HG02973 (cell line): ENCODE measurements at regions not wholly inside any gene's neighbourhood (a gene's known extent, or its start where the extent isn't known, plus 50 kb on each side); places are given as distances from the start of the nearest gene placed in this dataset.
"Not testable (repeated sequence)": the region's sequence is repeated elsewhere in the genome, so short reads cannot be mapped to it uniquely, and the experiment has no call there.

Experiments used
- ATAC-seq: cut with Tn5 transposase; IDR thresholded peaks from one replicate; pipeline ENCODE4 v1.9.1; 2021; ENCODE audit warnings: moderate library complexity; ENCODE audit not compliant: unreplicated experiment

DNA sequence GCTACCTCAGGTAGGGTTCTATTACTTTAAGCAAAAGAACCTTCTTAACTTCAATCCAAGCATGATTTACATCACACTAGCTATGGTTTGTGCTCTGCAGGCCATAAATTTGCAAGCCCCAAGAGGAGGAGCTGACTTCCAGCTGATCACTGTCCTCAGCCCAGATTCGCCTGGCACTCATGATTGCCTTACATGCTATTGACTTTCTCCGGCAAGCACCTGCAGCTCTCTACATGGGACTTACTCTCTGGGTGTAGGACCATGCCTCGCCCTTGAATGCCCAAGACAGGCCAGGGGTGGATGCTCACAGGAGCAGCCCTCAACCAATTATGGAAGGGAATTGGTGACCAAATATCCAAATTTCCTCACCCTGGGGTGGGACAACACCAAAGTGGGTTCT, 99.8 kb downstream of the ESM1 start:
- no peak for ATAC-seq

DNA sequence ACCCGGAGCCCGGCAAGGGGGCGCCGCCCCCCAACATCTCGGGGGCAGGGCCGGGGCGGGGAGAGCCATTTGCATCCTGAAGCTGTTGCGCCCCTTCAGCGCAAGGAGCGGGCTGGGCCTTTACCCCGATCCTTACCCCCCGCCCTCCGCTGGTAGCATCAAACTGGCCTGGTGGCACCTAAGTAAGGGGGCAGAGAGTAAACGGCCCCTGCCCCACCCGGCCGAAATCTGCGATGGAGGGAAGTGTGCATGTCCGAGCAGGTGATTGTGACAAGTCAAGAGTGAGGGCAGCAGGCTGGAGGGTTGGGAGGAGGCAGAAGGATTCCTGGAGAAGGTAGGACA, 101.2 kb downstream of the ESM1 start:
- ATAC-seq, result no peak

- ATAC-seq, result no peak
These were observed 101.8 kb downstream of the ESM1 start for GRCh38 chr5:54883374-54884194.

GRCh38 chr5:54882841-54883240, 102.6 kb downstream of the ESM1 start:
- ATAC-seq, result no peak

GRCh38 chr5:54882101-54882500, 103.3 kb downstream of the ESM1 start:
- no peak for ATAC-seq

- no peak for ATAC-seq
These were observed 103.9 kb downstream of the ESM1 start for GRCh38 chr5:54881286-54882005.

DNA sequence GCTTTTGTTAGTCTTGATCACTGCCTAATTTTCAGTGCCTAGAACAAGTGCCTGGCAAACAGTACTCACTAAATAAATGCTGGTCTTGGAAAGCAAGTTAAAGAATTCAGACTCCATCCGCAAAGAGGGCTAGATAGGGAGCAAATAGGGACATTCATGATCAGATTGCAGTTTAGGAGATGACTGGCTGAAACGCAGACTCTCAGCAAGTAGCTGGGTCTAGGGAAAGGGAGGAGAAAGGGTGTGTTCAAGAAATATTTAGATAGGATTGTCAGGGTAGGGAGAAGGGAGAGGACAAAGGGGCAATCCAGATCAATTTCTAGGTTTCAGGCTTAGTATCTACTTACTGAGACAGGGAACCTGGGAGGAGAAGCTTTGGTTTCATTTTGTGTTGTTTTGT, 108.4 kb downstream of the ESM1 start:
- ATAC-seq, result no peak

DNA sequence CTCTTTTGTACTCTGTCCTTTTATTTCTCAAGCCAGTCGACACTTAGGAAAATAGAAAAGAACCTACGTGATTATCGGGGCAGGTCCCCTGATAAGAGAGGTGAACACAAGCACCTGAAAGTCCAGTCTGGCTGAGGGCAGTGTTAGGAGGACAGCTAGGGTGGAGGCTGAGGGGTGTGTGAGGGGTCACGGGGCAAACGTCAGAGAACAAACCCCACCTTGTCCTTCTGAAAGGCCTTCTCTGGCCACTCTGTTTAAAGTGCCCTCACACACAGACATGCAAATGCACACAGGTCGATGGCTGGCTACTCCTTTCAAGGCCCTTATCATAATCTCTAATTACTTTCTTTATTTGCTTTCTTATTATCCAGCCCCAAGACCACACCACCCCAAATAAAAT, 108.8 kb downstream of the ESM1 start:
- no peak for ATAC-seq

DNA sequence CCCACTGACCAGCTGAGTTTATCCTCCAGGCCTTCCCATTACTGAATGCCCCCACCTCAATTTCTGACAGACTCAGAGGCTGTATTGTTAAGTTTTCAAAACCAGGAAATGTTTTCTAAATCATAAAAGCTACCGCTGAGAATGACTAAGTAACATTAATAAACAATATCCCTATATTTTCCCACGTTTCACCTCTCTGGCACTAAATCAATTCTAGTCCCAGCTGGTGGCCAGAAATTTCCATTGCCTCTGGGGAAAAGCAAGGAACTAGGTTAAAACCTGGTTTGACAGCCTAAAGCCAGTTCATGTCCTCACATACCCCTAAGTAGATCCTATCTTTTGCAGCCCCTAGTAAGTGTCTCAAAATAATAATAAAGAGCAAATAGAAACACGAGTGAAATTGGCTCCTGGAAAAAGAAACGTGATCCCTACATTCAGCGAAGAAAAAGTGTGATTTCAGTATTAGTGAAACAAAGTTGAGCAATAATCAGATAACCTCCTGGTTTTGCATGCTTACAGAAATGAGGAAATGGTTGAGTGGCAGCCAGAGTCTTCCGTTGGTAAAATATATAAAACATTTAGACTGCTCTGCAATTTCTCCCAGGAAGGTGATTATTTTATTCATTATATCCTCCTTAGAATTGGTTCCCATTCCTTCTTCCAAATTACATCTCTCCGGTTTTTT, 110.9 kb downstream of the ESM1 start:
- no peak for ATAC-seq

DNA sequence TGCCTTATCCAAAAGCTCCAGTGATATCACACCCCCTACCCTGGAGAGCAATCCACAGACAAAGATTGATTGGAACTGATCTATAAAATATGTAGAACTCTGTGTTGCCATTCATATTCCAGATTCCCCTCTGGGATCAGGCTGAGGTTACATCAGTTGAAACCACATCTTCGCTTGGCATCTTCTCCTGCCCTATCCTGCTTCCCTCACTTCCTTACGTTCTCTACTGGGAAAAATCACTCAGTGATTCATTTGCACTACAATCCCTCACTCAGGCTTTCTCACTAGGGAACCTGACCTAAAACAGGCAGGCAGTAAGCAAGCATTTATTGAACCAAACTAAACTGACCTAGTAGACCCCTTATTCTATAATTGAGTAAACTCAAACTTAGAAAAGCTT, 111.7 kb downstream of the ESM1 start:
- no peak for ATAC-seq

GRCh38 chr5:54872810-54873209, 112.6 kb downstream of the ESM1 start:
- ATAC-seq, result no peak

- no peak for ATAC-seq
These were observed 115.1 kb downstream of the ESM1 start for GRCh38 chr5:54870271-54870670.

DNA sequence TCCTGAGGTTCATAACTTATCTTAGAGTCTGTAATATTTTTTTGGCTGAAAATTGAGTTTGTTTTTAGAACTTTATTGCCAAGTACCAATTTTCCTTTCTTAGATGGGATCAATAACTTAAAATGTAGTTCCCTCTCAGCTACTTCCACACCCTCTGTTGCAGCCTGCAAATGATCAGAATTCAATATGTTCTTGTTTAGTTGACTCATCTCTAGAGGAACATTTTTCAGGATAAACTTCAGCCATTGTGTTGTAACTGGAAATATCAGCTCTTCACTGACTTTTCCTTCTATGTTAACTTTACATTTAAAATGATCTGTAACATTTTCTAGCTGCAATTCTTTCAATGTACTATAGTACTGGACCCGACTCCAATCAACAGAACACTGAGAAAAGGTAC, 115.7 kb downstream of the ESM1 start:
- no peak for ATAC-seq

- no peak for ATAC-seq
These were observed 116.6 kb downstream of the ESM1 start for GRCh38 chr5:54868511-54869483.

DNA sequence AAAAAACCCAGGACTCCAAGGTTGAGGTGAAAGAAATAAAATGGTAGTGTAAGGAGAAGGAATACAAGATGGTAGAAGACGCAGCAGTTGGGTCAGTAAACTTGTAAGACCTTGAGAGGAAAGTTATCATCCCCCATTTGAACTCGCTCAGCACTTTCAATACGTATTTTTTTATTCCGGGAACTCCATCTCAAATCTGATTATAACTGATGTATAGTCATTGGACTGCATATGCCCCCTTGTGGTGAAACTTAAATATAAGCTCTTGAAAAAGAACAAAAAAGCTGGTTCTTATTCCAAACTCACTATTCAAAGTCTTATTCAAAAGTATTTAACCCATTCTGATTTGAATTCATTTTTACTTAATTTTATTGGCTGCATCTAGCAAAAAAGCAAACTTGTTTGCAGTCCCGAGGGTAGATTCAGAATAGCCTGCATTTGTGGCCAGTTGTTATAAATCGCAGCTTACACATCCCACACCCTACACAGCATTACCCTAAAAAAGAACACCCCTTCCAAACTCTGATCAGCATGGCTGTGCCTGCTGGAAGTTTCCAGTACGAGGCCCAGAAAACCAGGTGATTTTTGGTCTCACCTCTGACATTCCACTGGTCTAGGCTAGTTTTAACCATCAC, 118.0 kb downstream of the ESM1 start:
- ATAC-seq, result no peak

DNA sequence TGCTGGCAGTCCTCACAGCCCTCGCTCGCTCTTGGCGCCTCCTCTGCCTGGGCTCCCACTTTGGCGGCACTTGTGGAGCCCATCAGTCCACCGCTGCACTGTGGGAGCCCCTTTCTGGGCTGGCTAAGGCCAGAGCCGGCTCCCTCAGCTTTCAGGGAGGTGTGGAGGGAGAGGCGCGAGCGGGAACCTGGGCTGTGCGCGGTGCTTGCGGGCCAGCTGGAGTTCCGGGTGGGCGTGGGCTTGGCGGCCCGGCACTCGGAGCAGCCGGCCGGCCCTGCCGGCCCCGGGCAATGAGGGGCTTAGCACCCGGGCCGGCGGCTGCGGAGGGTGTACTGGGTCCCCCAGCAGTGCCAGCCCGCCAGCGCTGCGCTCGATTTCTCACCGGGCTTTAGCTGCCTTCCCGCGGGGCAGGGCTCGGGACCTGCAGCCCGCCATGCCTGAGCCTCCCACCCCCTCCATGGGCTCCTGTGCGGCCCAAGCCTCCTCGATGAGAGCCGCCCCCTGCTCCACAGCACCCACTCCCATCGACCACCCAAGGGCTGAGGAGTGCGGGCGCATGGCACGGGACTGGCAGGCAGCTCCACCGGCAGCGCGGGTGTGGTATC, 120.4 kb downstream of the ESM1 start:
- ATAC-seq, result not testable (repeated sequence)

- ATAC-seq, result no peak
These were observed 123.4 kb downstream of the ESM1 start for GRCh38 chr5:54862036-54862435.

GRCh38 chr5:54861212-54861894, 124.0 kb downstream of the ESM1 start:
- ATAC-seq, result no peak

DNA sequence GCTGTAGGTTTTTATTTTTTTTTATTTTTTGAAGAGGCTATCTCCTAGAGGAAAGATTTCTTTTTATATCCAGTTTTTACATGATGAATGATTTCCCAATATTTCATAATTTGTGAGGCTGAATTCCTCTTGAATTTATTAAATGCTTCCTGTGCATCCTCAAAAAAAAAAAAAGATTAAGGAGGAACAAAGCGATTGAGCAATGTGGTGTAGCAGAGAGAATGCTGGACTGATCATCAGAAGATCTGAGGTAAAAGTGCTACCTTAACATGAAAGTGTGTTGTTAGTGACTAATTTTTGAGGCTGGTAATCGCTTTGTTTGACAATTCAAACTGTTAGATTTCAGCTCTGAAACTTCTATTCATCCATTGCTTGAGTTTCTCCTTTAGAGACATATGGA, 125.1 kb downstream of the ESM1 start:
- ATAC-seq, result no peak
